Renal pelvis (tissue), 1 donor: ENCODE measurements at regions not wholly inside any gene's neighbourhood (a gene's known extent, or its start where the extent isn't known, plus 50 kb on each side); places are given as distances from the start of the nearest gene placed in this dataset.
A peak's percentile ranks its signal among the peaks of the same experiment; 100 is the strongest.
"Not testable (repeated sequence)": the region's sequence is repeated elsewhere in the genome, so short reads cannot be mapped to it uniquely, and the experiment has no call there.

Source experiments
- DNase-seq: peaks from one replicate; pipeline ENCODE4 v3.0.0-alpha.2; 2013

DNA sequence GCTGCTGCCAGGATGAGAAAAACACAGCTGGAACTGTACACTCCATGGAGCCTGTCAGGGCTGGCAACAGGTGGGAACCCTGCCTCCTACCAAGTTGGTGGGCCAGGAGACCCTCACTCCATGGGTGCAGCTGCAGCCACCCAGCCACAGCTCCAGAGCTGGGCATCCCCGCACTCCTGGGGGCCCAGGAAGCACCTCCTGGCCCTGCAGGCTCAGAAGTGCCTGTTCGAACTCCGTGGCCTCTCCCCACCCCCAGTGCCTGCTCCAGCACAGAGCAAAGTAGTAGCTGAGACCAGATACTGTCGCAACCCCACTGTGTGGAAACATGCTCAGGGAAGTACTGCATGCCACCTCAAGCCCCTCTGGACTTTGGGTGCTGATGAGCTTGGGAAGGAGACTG, 564.0 kb upstream of the ACO1 start:
- no peak for DNase-seq

DNA sequence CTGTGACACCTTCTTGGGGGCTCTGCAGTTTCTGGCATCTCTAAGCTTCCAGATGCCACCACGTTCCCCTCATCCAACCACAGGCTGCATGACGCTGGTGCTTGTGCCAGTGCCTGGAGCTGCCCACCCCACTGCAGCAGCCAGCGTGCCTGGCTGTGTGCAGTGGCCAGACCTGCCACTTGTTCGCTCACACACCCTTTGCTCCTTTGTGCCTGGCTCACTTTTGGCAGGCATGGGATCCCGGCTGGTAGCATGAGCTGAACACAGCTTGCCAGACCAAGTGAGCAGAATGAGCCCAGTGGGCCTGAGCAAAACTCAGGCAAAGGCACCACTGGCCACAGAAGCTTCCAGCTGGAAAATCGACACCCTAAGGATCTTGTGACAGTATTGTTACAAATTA, 562.9 kb upstream of the ACO1 start:
- no peak for DNase-seq

DNA sequence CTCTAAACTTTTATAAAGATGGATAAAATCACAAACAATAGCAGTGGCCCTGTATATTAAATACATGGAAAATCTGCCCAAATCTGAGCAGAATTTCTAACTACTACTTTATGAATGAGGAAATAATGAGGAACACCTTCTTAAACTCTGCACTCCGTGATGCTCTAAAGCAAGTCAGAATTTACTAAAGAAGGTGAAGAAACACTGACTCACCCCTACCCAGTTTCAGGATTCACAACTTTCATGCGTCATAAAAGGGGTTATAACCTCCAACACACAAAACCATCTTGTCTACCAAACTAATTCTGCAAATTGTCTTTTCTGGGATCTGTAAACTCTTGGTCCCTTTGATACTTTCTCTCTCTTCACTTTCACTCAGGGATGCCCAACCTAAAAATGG, 561.1 kb upstream of the ACO1 start:
- DNase-seq: no peak

DNA sequence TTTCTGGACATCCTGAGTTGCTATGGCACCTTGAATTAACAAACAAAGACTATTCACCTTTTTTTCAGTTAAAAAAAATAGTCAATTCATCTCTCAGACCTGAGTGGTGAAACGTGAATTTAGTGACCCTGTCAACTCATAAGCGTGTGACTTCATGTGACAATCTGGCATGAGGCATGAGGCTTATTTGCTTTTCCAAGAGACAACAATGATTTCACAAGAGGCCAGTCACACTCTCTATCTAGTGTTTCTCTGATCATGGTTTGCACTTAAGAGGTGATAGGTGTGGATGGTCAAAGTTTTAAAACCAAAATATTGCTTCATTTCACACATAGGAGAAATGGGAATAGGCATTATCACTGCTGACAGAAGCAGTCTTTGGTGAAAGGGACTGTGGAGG, 559.6 kb upstream of the ACO1 start:
- no peak for DNase-seq

DNA sequence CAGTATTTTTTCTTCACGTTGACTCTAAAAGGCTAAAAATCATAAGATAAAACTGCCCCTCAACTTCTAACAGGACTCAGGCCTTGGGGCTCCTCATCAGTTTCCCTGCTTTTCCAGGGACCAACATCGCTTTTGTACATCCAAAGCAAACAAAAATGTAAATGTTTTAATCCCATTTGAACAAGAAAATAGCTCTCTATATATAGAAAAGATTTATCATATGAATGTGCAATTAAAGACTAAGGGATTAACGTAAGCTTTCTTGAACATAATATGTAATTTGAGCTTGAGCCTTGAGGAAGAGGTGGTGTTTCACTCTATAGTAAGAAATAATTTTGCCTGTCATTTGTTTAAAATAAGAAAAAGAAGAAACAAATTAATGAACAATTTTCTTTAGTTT, 547.2 kb upstream of the ACO1 start:
- no peak for DNase-seq

DNA sequence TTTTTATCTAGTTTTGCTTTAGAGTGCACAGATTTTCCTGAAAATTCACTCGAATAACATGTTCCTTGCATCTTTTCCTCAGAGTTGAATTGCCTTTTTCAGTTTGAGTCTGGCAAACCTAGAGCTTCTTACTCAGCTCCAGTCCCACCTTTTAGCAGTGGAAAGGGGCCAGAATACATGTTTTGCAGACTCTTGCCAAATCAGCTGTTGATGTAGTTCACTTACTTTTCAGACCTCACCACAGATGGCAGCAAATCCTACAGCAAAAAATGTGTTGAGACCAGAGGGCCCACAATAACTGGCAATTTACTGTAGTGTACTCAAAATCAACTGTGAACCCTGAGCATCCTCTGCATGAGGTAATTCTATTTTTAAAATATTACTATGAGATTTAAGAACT, 545.2 kb upstream of the ACO1 start:
- DNase-seq: peak; percentile 1

DNA sequence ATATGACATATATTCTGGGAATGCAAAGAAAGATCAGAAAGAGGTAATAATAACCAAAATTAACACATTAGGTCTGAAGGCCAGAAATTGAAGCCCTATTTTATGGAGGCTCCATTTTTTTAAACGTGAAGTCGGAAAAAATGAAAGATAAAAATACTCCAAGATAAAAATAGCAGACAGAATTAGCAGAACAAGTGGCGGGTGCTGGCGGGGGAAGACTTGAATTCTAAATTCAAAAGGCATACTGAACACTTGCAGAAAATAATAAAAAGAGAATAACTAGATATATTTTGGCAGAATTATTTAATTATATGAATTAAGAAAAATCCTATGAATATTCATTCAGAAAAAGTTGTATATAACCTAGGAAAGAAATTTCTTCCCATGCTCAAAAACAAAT, 543.7 kb upstream of the ACO1 start:
- no peak for DNase-seq

DNA sequence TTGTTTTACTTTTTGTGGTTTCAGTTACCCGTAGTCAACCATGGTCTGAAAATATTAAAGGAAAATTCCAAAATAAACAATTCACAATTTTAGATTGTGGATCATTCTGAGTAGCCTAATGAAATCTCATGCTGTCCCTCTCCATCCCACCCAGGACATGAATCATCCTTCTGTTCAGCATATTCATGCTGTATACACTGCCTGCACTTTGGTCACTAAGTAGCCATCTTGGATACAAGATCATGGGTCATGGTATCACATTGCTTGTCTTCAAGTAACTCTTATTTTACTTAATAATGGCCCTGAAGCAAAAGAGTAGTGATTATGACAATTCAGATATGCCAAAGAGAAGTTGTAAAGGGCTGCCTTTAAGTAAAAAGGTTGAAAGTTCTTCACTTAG, 536.5 kb upstream of the ACO1 start:
- no peak for DNase-seq

DNA sequence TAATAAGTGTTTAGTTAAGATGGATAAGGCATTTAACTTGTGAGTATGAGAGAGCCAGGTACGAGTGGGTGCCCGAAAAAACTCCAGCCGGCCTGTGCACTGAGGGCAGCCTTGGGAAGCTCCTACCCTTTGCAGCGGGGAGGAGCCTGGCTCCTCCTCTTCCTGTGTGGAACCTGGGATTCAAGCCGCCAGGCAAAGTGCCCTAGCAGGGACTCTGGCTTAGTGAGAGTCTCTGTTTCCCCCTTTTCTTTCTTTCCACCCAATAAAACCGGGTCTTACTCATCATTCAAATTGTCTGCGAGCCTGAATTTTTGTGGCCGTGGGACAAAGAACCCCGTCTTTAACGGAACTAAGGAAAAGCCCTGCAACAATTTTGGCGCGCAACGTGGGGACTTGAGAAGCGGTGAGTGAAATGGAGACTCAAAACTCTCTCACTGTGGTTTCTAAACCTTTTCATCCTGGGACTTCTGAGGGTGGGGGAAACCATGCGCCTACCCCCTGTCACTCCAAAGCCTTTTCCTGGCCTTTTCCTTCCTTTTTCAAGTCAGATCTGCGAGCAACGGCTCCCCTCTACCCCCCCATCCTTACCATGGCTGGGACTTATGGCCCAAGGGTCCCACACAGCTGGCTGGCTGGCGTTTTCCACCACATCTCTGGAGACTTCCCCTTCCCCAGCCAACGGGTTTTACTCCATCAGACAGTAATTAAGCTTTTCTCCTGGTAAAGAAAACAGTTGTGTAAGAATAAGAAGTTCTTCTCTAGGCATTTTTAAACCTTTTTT, 535.7 kb upstream of the ACO1 start:
- no peak for DNase-seq

DNA sequence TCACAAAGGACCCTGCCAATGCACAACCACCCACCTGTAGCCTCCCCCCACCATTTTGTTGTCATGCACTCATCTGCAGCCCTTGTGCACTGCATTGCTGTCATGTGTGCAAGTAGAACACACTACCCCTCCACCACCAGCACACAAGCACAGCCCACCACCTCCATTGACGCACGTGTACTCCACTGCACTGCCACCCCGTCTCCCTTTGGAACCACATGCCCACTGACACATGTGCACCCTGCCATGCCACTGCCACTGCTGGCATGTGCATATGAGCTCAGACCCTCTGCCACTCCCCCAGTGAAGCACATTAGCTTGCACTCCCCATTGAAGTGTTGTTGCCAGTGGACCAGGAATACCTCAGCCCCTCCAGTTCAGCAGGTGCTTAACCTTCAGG, 530.3 kb upstream of the ACO1 start:
- no peak for DNase-seq

DNA sequence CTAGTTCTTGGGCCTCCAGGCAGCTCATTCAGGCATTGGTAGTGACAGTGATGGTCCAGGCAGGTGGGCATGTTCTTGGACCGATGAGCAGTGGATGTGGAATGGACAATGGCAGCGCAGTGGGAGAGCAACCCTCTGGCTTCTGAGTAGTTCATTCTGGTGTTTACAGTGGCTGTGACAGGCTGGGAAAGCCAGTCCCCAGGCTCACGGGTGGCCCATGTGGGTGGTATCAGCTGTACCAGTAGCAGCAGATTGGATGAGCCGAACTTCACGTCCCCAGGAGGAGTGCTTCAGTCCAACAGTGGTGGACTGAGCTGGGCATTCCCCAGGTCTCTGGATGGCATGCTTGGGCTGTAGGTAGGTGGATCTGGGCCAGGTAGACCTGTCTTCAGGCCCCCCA, 515.6 kb upstream of the ACO1 start:
- no peak for DNase-seq

DNA sequence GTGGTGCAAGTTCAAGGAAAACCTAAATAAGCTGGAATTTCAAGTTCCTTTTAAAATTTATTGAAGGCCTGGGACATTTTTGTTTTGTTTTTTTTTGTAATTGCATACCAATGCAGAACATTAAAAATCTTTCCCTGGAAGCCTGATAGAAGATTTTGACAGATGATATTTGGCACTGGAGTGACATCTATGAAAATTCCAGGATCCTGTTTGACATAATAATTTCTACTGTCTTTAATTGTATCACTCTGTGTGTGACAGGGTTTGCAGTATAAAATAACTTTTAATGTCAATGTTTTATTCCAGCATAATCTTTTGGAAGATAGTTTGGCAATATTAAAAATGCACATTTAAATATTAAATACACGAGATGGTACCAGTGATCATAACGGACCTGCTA, 514.2 kb upstream of the ACO1 start:
- DNase-seq: no peak

DNA sequence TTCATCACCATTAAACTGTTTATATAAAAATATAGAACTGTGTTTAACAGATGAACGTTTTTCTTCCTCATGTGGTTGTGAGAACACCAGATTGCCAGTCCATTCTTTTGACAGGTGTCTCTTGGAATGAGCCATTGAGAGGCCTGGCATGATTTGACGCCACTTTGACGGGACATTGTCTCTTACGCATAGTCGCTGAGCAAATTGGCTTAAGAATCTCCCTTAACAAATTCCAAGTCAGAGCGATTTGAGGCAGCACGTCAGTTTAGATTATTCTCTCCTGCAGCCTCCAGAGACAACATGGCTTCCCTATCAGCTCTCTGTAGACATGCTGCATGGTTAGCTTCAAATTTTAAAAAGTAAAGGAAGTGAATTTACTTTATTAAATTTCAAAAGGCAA, 510.7 kb upstream of the ACO1 start:
- no peak for DNase-seq

DNA sequence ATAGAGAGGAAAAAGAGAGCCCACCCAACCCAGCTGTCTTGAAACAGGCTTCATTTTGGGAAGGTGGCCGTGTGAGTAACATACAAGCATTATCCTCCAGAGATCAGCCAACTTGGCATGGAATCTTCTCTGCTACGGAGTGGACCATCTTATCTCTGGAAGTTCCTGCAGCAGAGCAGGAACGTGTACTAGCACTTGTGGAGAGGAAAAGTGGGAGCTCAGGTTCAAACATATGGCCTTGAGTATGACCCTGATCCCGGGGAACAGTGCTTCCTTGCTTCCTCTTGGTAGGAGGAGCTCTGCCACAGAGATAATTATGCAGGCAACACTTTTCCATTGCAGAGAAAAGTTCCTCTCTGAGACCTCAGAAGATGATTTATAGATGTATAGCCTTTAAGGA, 490.4 kb upstream of the ACO1 start:
- DNase-seq: no peak

DNA sequence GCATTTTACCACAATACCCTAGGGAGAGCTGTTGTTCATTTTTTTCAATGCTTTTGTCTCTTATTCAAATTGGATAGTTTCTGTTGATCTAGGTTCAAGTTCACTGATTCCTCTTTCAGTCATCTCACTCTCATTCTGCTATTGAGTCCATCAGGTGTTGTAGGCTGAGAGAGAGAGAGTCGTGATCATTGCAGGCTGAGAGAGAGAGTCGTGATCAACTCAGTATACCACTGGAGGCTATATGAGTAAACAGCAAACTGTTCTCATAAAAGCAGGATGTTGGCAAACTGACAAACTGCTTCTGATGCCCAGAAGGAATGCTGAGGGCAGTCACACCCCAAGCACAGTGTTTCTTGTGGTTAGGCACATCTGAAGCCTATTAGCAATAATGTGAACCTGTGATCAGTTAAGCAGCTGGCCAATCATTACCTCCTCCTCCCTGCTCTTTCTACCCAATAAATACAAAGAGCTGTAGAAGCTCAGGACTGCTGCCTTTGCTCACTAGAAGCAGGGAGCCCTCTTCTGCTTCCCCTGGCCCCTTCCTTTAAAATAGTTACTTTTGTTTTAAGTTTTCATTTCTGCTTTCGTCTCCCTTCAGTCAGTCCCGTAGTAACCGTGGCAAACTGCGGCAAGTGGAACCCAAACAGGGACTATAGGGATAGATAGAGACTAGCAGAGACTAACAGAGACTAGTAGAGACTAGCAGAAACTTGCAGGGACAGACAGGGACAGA, 476.1 kb upstream of the ACO1 start:
- no peak for DNase-seq

DNA sequence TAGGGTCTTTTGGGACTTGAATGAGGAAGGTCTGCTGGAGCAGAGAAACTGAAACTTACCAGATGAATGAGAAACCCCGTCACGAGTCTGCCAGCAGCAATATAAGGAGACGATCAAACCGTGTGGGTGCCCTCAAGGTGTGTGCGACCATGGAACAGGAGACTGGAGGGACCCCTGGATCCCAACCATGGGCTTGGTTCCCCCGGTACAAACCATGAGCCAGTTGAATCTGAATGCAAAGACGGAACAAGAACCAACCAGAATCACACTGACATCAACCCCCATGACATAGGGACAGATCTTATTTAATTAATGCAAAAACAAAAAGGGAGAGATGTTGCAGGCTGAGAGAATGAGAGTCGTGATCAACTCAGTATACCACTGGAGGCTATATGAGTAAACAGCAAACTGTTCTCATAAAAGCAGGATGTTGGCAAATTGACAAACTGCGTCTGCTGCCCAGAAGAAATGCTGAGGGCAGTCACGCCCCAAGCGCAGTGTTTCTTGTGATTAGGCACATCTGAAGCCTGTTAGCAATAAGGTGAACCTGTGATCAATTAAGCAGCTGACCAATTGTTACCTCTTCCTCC, 475.5 kb upstream of the ACO1 start:
- DNase-seq: no peak

DNA sequence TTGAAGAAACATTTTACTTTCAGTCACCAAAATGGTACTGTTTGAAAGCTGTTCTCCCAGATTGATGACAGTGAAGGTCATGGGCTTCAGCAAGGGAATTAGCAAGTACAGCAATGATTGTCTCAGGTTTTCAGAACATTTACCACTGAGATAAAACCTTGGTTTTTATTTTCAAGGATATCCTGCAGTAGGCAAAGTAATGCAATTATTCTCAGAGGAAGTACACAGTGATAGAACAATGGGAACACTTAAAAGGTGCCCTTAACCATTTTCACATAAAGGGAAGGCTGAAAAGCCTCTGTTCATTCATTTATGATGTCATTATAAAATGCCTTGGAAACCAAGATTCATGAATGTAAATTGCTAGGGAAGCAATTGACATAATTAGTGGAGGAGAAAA, 471.8 kb upstream of the ACO1 start:
- DNase-seq: no peak

DNA sequence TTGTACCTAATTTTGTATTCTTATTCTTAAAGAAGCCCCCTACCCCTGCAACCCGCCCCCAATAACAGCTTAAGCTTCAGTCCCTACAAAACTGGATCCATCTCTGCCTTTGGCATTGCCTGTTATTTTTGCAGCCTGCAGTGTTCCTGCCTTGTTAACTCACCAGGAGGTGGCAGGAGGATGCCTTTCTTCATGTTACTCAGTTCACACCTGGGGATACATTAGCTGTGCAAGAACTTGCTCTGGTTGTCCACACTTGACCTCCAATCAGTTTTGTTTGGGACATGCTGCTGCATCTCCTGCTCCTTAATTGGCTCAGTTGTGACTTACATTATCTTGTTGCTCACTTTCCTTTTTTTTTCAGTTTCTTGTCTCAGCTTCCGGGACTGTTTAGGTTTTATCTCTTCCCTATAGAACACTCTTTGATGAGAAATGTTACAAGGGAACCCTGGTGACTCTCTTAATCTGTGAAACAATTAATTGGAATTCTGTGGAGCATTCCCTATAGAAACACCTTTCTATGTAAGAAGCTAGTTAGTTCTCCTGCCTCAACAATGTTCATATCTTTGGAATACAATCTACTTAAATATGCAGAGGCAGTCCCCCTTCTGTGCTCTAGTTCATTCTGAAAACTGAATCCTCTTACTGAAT, 467.7 kb upstream of the ACO1 start:
- DNase-seq: no peak

DNA sequence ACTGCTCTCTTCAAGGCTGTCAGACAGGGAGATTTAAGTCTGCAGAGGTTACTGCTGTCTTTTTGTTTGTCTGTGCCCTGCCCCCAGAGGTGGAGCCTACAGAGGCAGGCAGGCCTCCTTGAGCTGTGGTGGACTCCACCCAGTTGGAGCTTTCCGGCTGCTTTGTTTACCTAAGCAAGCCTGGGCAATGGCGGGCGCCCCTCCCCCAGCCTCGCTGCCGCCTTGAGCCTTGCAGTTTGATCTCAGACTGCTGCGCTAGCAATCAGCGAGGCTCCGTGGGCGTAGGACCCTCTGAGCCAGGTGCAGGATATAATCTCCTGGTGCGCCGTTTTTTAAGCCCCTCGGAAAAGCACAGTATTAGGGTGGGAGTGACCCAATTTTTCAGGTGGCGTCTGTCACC, 446.7 kb upstream of the ACO1 start:
- not testable (repeated sequence) for DNase-seq

DNA sequence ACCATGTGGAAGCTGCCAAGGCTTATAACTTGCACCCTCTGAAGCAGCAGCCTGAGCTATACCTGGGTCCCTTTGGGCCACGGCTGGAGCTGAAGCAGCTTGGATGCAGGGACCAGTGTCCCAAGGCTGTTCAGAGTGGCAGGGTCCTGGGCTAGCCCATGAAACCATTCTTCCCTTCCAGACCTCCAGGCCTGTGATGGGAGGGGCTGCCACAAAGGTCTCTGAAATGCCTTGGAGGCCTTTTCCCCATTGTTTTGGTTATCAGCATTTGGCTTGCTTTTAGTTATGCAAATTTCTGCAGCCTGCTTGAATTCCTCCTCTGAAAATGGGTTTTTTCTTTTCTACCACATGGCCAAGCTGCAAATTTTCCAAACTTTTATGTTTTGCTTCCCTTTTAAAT, 433.7 kb upstream of the ACO1 start:
- no peak for DNase-seq

DNA sequence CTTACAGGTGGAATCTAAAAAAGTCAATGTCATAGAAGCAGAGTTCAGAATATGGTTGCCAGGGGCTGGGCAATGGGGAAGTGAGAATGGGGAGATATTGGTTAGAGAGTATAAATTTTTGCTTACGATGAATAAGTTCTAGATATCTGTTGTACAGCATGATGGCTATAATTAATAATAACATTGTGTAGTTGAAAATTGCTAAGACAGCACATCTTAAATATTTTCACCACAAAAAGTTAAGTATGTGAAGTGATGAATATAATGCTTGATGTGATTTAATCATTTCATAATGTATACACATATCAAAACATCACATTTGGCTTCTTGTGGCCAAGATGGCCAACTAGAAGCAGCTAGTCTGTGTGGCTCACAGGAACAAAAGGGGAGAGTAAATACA, 425.9 kb upstream of the ACO1 start:
- DNase-seq: no peak

DNA sequence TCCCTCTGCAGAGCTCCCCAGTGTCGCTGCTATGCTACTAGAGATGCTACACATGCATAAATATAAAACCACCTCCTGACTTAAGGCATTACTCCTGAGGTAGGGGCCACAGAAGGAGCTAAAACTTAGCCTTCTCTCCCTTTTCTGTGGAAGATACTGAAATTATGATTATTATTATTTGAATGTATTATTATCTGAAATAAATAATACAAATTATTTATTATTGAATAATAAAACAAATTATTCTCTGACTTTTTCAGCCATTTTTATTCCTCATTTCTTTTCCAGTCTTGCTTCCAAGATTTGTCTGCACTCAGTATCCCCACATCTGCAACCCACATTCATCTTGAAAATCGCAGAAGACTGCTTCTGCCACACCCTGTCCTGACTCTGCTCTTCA, 414.9 kb upstream of the ACO1 start:
- DNase-seq: no peak

DNA sequence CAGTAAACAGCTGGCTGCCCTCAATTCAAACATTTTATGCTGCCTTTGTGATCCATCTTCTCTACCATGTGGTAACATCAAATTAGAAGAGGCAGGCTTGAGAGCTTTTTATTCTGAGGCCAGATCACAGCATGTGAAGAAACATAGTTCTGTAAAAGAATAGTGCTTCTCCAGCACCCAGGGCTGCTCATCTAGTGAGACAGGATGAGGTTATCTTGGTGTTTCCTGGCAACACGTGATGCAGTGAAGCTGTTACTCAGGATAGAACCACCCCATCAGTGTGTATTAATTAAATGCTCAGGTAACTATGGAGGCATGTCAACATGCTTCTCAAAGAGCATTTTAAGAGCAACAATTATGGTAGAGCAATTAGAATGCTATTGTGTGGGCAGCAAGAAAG, 400.5 kb upstream of the ACO1 start:
- DNase-seq: peak; percentile 26
